IgD-negative memory B cell (primary cell): ENCODE measurements at regions not wholly inside any gene's neighbourhood (a gene's known extent, or its start where the extent isn't known, plus 50 kb on each side); places are given as distances from the start of the nearest gene placed in this dataset.

ENCODE experiments used
- H3K27ac Mint-ChIP-seq, 3 donors: one replicate each; pipeline ENCODE4 v1.8.0; 2020 to 2022; ENCODE audit warnings: mild to moderate bottlenecking in 3 of 3, mixed read lengths in 3 of 3, moderate library complexity in 1 of 3
- H3K27me3 Mint-ChIP-seq: one replicate; pipeline ENCODE4 v1.8.0; 2021; ENCODE audit warnings: mixed read lengths
- H3K36me3 Mint-ChIP-seq: one replicate; pipeline ENCODE4 v1.8.0; 2020; ENCODE audit warnings: mild to moderate bottlenecking, mixed read lengths
- H3K4me1 Mint-ChIP-seq, 3 donors: one replicate each; pipeline ENCODE4 v1.8.0; 2020 to 2022; ENCODE audit warnings: mixed read lengths in 3 of 3, mild to moderate bottlenecking in 1 of 3
- H3K4me3 Mint-ChIP-seq, 4 donors: one replicate each; pipeline ENCODE4 v1.8.0; 2020 to 2022; ENCODE audit warnings: mild to moderate bottlenecking in 4 of 4, mixed read lengths in 4 of 4, moderate library complexity in 3 of 4
- H3K9me3 Mint-ChIP-seq, 3 donors: one replicate each; pipeline ENCODE4 v1.8.0; 2020 to 2021; ENCODE audit warnings: mixed read lengths in 3 of 3, mild to moderate bottlenecking in 1 of 3

DNA sequence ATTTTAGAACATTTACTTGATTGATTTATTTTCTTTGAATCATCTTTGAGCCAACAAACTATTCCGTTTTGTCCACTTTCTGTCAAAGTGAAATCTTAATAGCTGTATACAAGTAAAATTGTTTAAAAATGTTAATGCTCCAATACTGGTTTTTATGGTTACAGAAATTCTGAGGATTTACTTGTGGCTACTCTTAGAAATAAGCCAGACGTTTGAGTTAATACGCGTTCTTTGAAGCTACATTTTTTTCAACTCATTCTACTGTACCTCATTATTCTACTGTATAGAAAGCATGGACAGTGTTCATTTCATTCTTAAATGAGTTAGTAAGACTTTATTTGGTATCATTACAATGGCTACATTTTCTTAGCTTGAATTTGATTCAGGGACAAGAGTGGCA, 996.2 kb upstream of the FLRT2 start:
- Mint-ChIP-seq H3K27ac (no peak overlapping the region), H3K27me3 (no peaks in the 10 kb centered on the region), H3K9me3 (peaks cover 2 to 8% (median 8%) of the 10 kb centered on the region in 3 donors), H3K4me3 (no peak overlapping the region), H3K4me1 (no peaks in the 10 kb centered on the region), H3K36me3 (no peaks in the 10 kb centered on the region)

DNA sequence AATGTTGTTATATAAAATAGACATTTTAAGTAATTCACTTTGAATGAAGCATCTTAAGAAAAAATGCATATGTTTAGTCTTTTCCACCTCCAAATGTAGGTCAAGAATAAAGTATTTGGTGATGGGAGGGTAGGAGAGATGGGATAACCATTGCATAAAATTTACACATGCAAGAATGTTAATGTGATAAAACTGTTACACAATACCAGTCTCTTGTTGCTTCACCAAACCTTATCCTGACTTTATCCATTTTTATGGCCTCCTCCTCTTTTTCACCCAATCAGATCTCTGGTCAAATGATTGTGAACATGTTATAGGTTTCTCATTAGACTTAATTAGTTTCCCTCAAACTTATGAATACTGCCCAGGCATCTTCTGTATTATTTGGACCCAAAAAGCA, 994.5 kb upstream of the FLRT2 start:
- no peaks in the 10 kb centered on the region for H3K4me1 Mint-ChIP-seq
- no peak overlapping the region for H3K27ac Mint-ChIP-seq
- peaks cover 2 to 8% (median 4%) of the 10 kb centered on the region in 3 donors for H3K9me3 Mint-ChIP-seq
- H3K27me3 Mint-ChIP-seq: no peaks in the 10 kb centered on the region
- no peaks in the 10 kb centered on the region for H3K36me3 Mint-ChIP-seq
- no peak overlapping the region for H3K4me3 Mint-ChIP-seq

DNA sequence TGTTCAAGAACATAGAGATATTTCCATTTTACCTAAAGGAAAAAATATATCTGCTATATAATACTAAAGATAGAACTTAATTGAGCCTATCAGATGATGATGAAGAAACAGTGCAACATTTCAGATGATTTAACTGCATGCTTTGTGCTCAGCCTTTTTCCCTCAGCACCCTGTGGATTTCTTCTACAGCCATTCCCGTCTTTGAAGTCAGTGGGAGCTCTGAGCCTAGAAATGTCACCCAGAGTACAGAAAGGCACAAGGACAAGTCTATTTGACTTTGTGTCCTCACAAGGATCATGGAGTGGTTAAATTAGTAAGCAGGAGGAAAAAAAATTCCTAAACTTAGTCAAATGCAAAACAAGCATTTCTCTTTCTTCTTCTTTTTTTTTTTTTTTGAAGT, 994.0 kb upstream of the FLRT2 start:
- Mint-ChIP-seq H3K9me3 (peaks cover 2 to 8% (median 4%) of the 10 kb centered on the region in 3 donors), H3K27ac (no peak overlapping the region), H3K27me3 (no peaks in the 10 kb centered on the region), H3K4me3 (no peak overlapping the region), H3K4me1 (no peaks in the 10 kb centered on the region), H3K36me3 (no peaks in the 10 kb centered on the region)

DNA sequence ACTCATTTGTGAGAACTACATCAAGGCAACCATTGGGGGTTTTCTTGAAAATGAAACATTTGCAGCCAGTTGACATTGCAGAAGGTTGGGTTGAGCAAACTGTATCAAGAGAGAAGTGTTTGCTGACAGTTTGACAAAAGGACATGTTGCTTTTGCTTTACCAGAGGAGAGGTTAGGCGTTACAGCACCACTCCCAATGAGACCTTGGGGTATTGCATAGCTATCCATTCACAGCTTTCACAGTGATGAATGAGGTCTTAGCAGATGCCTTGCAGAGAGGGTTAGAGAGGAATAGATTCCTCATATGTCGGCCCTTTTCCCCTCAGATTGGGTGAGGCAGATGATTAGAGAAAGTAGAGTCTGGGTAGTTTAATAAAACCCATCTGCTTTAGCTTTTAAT, 988.9 kb upstream of the FLRT2 start:
- no peak overlapping the region for H3K27ac Mint-ChIP-seq
- H3K27me3 Mint-ChIP-seq: no peaks in the 10 kb centered on the region
- H3K4me1 Mint-ChIP-seq: no peaks in the 10 kb centered on the region
- H3K9me3 Mint-ChIP-seq: peaks cover 2 to 5% (median 4%) of the 10 kb centered on the region in 3 donors
- H3K36me3 Mint-ChIP-seq: no peaks in the 10 kb centered on the region
- no peak overlapping the region for H3K4me3 Mint-ChIP-seq

DNA sequence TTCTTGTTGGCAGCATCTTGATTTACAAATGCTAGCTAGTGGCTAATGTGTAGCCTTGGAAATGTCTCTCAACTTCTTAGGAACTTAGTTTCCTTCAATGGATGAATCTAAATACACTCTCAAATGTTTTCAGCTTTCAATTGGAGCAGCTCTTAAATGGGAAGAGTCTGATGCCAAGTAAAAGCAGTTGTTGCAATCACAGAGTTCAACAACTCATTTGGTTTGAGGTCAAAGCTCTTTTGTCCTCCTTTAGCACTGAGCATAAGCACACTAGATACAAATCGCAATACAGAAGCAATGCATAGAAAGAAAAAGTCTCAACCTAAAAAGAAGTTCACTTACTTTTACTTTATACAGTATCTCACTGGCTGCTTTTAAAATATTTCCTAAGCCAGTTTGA, 986.1 kb upstream of the FLRT2 start:
- no peak overlapping the region for H3K4me3 Mint-ChIP-seq
- H3K9me3 Mint-ChIP-seq: peaks cover 0 to 16% (median 3%) of the 10 kb centered on the region in 3 donors
- H3K36me3 Mint-ChIP-seq: no peaks in the 10 kb centered on the region
- no peaks in the 10 kb centered on the region for H3K27me3 Mint-ChIP-seq
- no peaks in the 10 kb centered on the region for H3K4me1 Mint-ChIP-seq
- H3K27ac Mint-ChIP-seq: no peak overlapping the region

DNA sequence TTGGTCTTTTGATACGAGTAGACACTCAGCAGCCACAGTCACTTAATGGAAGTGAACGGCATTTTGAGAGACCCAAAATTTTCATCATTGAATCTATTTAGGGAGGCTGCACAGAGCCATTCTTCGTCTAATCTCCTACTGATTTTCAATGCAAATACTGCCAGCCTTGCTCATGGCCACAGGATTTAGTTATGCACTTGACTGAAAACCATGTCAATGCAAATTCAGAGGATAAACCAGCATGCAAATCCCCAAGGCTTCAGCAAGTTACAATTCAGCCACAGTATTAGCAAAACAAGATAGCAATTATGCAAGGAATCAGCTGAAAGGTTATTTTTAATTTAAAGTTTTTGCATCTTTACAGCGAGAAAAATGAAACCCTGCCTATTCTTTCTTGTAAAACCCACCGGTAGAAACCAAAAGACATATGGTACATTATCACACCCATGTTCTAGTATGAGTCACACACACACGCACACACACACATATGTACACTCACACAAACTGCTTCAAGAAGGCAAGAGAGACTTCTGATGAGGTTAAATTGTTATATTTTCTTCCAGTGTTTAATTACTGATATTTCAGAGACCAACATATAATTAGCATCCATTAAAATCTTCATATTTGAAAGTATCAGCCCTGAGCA, 985.3 kb upstream of the FLRT2 start:
- H3K27ac Mint-ChIP-seq: no peak overlapping the region
- H3K36me3 Mint-ChIP-seq: no peaks in the 10 kb centered on the region
- no peaks in the 10 kb centered on the region for H3K4me1 Mint-ChIP-seq
- no peak overlapping the region for H3K4me3 Mint-ChIP-seq
- no peaks in the 10 kb centered on the region for H3K27me3 Mint-ChIP-seq
- peaks cover 2 to 16% (median 3%) of the 10 kb centered on the region in 3 donors for H3K9me3 Mint-ChIP-seq

DNA sequence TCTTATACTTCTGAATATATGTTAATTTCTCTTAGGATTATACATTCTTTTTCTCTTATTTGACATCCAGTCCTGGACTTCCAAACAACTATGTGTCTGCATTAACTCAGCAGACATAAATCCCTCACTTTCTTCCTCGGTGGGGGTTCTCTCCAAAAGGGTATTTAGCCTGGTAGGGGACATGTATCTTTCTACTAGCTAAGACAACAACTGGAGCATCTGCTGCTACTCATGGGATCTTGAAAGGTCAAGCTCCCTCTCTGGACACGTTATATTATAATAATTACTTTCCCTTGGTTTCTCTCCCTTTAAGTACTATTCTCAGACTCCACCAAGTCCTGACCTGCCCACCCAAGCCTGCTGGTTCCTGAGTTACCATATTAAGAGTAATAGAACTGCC, 983.7 kb upstream of the FLRT2 start:
- H3K27me3 Mint-ChIP-seq: no peaks in the 10 kb centered on the region

DNA sequence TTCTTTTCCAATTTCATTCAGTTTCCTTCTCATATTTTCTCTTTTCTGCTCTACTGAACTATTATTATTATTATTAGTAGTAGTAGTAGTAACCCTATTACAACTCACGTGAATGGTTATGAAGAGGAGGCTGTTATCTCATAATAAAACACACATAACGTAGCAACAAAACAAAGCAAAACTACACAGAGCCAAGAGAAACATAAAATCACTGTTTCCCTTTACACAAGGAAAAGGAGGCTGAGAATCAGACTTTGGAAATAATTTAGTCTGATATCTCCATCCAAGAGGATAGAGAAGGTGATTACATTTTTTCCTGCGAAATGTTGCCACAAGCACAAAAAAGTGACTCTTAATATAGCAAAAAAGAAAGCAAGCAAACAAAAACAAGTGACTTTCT, 975.8 kb upstream of the FLRT2 start:
- Mint-ChIP-seq H3K9me3 (peaks cover 3 to 13% (median 4%) of the 10 kb centered on the region in 3 donors), H3K36me3 (peaks cover 2% of the 10 kb centered on the region), H3K4me3 (no peak overlapping the region), H3K27me3 (no peaks in the 10 kb centered on the region), H3K4me1 (peaks cover 0 to 1% (median 0%) of the 10 kb centered on the region in 3 donors), H3K27ac (no peak overlapping the region)

More for the DNA sequence above, 983.7 kb upstream of the FLRT2 start:
- no peak overlapping the region for H3K4me3 Mint-ChIP-seq
- H3K9me3 Mint-ChIP-seq: peaks cover 3 to 22% (median 4%) of the 10 kb centered on the region in 3 donors
- no peaks in the 10 kb centered on the region for H3K4me1 Mint-ChIP-seq
- no peaks in the 10 kb centered on the region for H3K36me3 Mint-ChIP-seq
- no peak overlapping the region for H3K27ac Mint-ChIP-seq

DNA sequence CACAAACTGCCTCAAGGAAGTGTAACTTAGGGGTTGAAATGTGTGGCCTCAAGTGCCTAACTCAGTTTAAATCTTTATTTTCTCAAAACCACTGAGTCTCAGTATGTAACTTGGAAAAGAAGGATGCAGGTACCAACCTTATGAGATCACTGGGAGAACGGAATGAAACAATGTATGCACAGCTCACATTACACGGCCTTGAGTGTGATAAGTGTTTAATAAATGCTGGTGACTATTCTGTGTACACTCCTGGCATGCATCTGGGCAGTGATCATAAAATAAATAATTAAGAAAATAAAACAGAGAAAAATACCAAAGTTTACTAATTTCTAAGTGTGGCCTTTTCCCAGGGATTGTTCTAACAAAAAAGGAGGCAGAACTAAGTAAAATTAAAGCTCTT, 974.5 kb upstream of the FLRT2 start:
- Mint-ChIP-seq H3K36me3 (peaks cover 2% of the 10 kb centered on the region), H3K27ac (no peak overlapping the region), H3K4me1 (peaks cover 0 to 1% (median 0%) of the 10 kb centered on the region in 3 donors), H3K9me3 (peaks cover 3 to 8% (median 4%) of the 10 kb centered on the region in 3 donors), H3K27me3 (no peaks in the 10 kb centered on the region), H3K4me3 (no peak overlapping the region)

DNA sequence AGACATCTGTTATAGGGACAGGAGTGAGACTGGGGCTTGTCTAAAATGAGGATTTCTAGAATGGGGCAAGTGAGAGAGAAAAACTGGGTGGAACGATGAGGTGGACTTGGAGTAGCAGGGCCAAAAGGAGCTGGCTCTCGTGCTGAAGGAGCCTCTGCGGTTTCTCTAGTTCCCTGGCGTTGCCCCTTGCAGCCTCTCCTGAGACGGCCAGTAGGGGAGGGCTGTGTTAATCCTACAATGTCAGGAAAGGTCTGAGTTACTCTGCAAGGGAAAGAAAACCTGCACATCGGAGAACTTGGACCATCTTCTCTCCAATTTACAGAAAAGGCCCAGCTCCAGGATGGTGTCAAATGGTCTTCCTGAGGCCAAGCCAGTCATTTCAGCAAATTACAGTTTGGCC, 963.8 kb upstream of the FLRT2 start:
- Mint-ChIP-seq H3K4me3 (no peak overlapping the region), H3K9me3 (peaks cover 2 to 17% (median 6%) of the 10 kb centered on the region in 3 donors), H3K4me1 (no peaks in the 10 kb centered on the region), H3K36me3 (no peaks in the 10 kb centered on the region), H3K27me3 (no peaks in the 10 kb centered on the region), H3K27ac (no peak overlapping the region)

DNA sequence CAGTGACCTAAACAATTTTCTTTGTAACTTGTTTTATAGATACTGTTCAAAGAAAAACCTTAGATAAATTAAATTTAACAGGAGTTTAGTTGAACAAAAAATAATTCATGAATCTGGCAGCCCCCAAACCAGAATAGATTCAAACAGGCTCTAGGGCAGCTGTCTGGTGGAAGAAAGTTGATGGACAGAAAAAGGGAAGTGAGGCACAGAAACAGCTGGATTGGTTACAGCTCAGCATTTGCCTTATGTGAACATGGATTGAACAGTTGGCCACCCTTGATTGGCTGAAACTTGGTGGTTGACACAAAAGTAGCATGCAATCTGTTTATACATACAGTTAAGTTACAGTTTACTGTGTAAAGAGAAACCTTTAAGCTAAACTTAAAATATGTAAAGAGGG, 954.3 kb upstream of the FLRT2 start:
- Mint-ChIP-seq H3K27me3 (no peaks in the 10 kb centered on the region), H3K4me3 (no peak overlapping the region), H3K9me3 (peaks cover 0 to 5% (median 0%) of the 10 kb centered on the region in 3 donors), H3K4me1 (no peaks in the 10 kb centered on the region), H3K36me3 (no peaks in the 10 kb centered on the region), H3K27ac (no peak overlapping the region)

DNA sequence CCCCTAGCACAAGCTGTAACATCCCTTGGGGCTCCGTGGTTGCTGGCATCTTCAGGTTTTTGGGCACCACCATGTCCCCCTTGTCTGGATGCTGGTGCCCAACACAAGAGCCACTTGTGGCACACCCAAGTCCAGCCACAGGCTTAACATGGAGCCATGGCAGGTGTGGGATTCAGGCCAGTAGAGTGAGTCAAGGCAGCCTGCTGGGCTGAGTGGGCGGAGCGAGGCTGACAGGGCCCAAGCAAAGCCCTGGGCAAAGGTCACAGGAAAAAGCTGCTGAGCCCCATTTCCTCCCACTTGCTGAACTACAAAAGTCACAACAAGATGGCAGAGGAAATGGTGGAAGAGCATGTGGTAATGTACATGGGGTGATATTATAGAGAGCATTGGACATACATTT, 950.7 kb upstream of the FLRT2 start:
- H3K36me3 Mint-ChIP-seq: no peaks in the 10 kb centered on the region
- H3K4me1 Mint-ChIP-seq: no peaks in the 10 kb centered on the region
- peaks cover 0 to 5% (median 0%) of the 10 kb centered on the region in 3 donors for H3K9me3 Mint-ChIP-seq
- no peaks in the 10 kb centered on the region for H3K27me3 Mint-ChIP-seq
- H3K27ac Mint-ChIP-seq: no peak overlapping the region
- no peak overlapping the region for H3K4me3 Mint-ChIP-seq

DNA sequence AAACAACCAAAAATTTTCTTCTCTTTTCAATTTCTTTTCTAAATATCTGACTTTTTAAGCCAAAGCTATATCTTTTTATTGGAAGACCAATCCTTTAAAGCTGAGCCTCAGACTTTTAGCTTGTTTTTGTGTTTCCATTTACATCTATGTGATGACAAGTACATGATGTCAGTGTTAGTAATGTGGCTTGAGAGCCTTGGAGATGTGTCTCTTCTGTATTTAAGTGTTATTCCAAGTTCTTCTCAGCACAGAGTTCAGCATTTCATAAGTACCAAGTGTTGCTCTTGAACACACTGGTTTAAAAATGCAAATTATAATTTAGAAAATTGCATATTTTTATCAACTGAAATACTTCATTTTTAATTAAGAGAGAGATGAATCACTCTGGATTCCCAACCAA, 948.9 kb upstream of the FLRT2 start:
- Mint-ChIP-seq H3K9me3 (peaks cover 0 to 5% (median 0%) of the 10 kb centered on the region in 3 donors), H3K36me3 (no peaks in the 10 kb centered on the region), H3K27me3 (no peaks in the 10 kb centered on the region), H3K4me1 (no peaks in the 10 kb centered on the region), H3K27ac (no peak overlapping the region), H3K4me3 (no peak overlapping the region)

DNA sequence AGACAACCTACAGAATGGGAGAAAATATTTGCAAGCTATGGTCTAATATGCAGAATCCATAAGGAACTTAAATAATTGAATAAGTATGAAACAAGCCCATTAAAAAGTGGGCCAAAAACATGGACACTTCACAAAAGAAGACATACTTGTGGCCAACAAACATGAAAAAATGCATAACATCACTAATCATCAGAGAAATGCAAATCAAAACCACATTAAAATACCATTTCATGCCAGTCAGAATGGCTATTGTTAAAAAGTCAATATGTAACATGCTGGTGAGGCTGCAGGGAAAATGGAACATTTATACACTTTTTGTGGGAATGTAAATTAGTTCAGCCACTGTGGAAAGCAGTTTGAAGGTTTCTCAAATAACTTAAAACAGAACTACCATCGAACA, 945.4 kb upstream of the FLRT2 start:
- H3K9me3 Mint-ChIP-seq: peaks cover 0 to 2% (median 0%) of the 10 kb centered on the region in 3 donors
- H3K4me3 Mint-ChIP-seq: no peak overlapping the region
- H3K27ac Mint-ChIP-seq: no peak overlapping the region
- no peaks in the 10 kb centered on the region for H3K27me3 Mint-ChIP-seq
- H3K36me3 Mint-ChIP-seq: no peaks in the 10 kb centered on the region
- no peaks in the 10 kb centered on the region for H3K4me1 Mint-ChIP-seq

DNA sequence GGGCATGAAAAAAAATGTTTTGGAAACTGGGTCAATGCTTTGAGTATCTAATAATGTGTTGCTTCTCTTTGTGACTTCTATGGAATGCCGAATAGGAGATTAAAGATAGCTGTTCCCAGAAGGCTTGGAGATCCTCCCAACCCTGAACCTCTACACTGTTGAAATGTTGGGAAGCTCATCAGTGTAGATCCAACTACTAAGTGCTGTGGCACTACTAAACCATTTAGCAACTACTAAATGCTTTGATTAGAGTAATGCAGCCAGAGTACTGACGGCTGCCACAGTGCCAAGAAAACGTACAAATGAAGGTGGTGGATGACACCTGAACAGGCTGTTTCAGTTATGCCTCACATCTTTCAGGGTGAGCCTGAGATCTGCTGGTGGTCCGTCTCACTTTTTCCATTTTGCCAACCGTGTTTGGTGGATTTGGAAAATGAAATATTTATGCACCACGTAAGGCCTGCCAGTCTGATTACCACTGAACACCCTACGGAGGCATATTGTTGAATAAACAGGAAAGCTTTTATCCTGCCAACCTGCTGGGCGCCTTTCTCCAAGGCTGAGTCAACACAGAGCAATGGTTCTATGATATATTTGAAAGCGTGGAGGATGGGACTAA, 938.0 kb upstream of the FLRT2 start:
- H3K9me3 Mint-ChIP-seq: peaks cover 0 to 9% (median 2%) of the 10 kb centered on the region in 3 donors
- no peak overlapping the region for H3K27ac Mint-ChIP-seq
- H3K36me3 Mint-ChIP-seq: no peaks in the 10 kb centered on the region
- no peak overlapping the region for H3K4me3 Mint-ChIP-seq
- no peaks in the 10 kb centered on the region for H3K4me1 Mint-ChIP-seq
- no peaks in the 10 kb centered on the region for H3K27me3 Mint-ChIP-seq

DNA sequence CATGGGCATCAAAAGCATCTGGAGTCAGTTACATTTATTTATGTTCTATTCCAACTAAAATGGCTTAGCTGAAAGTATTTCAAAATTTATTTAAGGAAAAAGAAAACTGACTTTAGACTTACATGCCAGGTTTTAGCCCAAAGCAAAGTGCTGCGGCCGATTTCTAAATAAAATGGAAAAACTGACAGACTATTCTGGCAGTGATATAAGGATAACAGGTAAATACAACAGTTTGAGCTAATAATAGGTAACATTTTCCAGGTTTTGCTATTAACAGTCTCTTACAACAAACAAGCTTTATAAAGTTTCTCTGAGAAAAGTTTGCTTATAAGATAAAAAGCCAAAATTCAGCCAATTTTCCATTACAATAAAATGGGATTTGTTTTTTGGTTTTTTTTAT, 937.2 kb upstream of the FLRT2 start:
- Mint-ChIP-seq H3K4me1 (no peaks in the 10 kb centered on the region), H3K27ac (no peak overlapping the region), H3K36me3 (no peaks in the 10 kb centered on the region), H3K27me3 (no peaks in the 10 kb centered on the region), H3K9me3 (peaks cover 0 to 9% (median 2%) of the 10 kb centered on the region in 3 donors), H3K4me3 (no peak overlapping the region)
